PFSK-1 (cell line): ENCODE measurements at regions not wholly inside any gene's neighbourhood (a gene's known extent, or its start where the extent isn't known, plus 50 kb on each side); places are given as distances from the start of the nearest gene placed in this dataset.

ENCODE experiments used
- SIN3A ChIP-seq: IDR thresholded peaks from 2 replicates; pipeline ENCODE4 v1.6.1; 2012; ENCODE audit warnings: mild to moderate bottlenecking, low read length, moderate library complexity, borderline replicate concordance; ENCODE audit not compliant: insufficient read depth
- TAF1 ChIP-seq: IDR thresholded peaks from 2 replicates; pipeline ENCODE4 v1.6.1; 2012; ENCODE audit warnings: low read length, control low read depth, borderline replicate concordance; ENCODE audit not compliant: insufficient read depth

DNA sequence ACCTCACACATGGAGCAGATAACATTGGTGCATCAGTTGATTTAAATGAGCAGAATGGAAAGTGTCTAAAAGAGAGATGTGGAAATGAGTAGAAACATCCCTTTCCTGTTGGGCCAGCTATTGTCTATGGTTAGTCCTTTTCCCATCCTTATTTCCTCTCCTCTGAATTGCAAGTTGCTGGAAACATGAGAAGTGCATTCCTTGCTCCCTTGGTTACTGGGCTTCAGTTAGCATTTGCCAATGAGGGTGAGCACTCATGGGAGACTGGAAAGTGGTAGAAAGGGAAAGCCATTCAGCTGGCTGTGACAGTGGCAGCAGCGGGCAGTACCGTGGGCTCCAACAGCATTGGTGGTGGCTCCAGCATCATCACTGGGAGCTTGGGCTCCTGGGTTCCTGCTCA is 96.0 kb upstream of the IGFBP7 start:
- TF ChIP-seq SIN3A (no peak), TAF1 (no peak)
